SK-N-SH (cell line): ENCODE measurements at regions not wholly inside any gene's neighbourhood (a gene's known extent, or its start where the extent isn't known, plus 50 kb on each side); places are given as distances from the start of the nearest gene placed in this dataset.

ENCODE experiments used
- CTCF ChIA-PET: fragments of 300-600, 350-600 bp; formaldehyde crosslinking; extraction: SDS; loops from one replicate; lab custom pipeline; 2021; lab: Yijun Ruan, JAX
- POLR2A ChIA-PET: fragments of 350-600 bp; sonication (Branson Sonifier 250); formaldehyde crosslinking; extraction: SDS; loops from one replicate; lab custom pipeline; 2020; ENCODE audit warnings: antibody characterized with exemption, inconsistent platforms; lab: Yijun Ruan, JAX
- DNase-seq: peaks from one replicate; pipeline ENCODE4 v3.0.0; 2012
- H2AFZ ChIP-seq: fragments of 200-600 bp; sonication (generic); 2 replicates; pipeline ENCODE4 v1.8.1; 2016; ENCODE audit warnings: antibody characterized with exemption, mild to moderate bottlenecking, low read depth
- H3F3A ChIP-seq: fragments of 200-600 bp; sonication (generic); replicated peaks from 2 replicates; pipeline ENCODE3; 2016; ENCODE audit warnings: antibody characterized with exemption, mild to moderate bottlenecking; ENCODE audit not compliant: insufficient read depth
- H3K27ac ChIP-seq, 2 experiments: fragments of 200-500 bp in 1 of 2; fragments of 200-600 bp in 1 of 2; sonication (Bioruptor generic) in 1 of 2; sonication (generic), shearing (Covaris generic) in 1 of 2; 2 replicates each; pipeline versions ENCODE4 v1.5.1 to v1.6.1; 2014 to 2016; ENCODE audit warnings: low read depth in 2 of 2, inconsistent platforms in 1 of 2, low read length in 1 of 2, mild to moderate bottlenecking in 1 of 2, mixed read lengths in 1 of 2
- H3K27me3 ChIP-seq: fragments of 200-600 bp; sonication (generic), shearing (Covaris generic); 2 replicates; pipeline ENCODE4 v1.6.1; 2016; ENCODE audit warnings: mixed run types; ENCODE audit not compliant: insufficient read depth
- H3K36me3 ChIP-seq, 2 experiments: fragments of 200-500 bp in 1 of 2; fragments of 200-600 bp in 1 of 2; sonication (Bioruptor generic) in 1 of 2; sonication (generic) in 1 of 2; replicated peaks in 1 of 2; 2 replicates each; pipeline versions ENCODE3 to v1.5.1; 2014 to 2016; ENCODE audit warnings: low read length in 1 of 2, mild to moderate bottlenecking in 1 of 2; ENCODE audit not compliant: insufficient read depth in 2 of 2, control insufficient read depth in 1 of 2
- H3K4me1 ChIP-seq, 2 experiments: fragments of 200-500 bp in 1 of 2; fragments of 200-600 bp in 1 of 2; sonication (Bioruptor generic) in 1 of 2; sonication (generic), shearing (Covaris generic) in 1 of 2; 2 replicates each; pipeline versions ENCODE4 v1.5.1 to v1.6.1; 2014 to 2016; ENCODE audit warnings: low read depth in 1 of 2, low read length in 1 of 2, mixed run types in 1 of 2; ENCODE audit not compliant: insufficient read depth in 2 of 2, control insufficient read depth in 1 of 2
- H3K4me2 ChIP-seq: fragments of 200-600 bp; sonication (generic), shearing (Covaris generic); 2 replicates; pipeline ENCODE4 v1.6.1; 2017; ENCODE audit warnings: mixed run types
- H3K4me3 ChIP-seq, 2 experiments: fragments of 200-500 bp in 1 of 2; fragments of 200-600 bp in 1 of 2; sonication (Bioruptor generic) in 1 of 2; sonication (generic), shearing (Covaris generic) in 1 of 2; 2 replicates each; pipeline versions ENCODE4 v1.5.1 to v1.8.1; 2014 to 2016; ENCODE audit warnings: low read depth in 2 of 2, inconsistent platforms in 1 of 2, low read length in 1 of 2, mild to moderate bottlenecking in 1 of 2, mixed read lengths in 1 of 2, moderate library complexity in 1 of 2
- H3K79me2 ChIP-seq: fragments of 200-600 bp; sonication (generic); 2 replicates; pipeline ENCODE4 v1.8.1; 2017; ENCODE audit warnings: mild to moderate bottlenecking; ENCODE audit not compliant: insufficient read depth
- H3K9ac ChIP-seq: fragments of 200-600 bp; sonication (generic); 2 replicates; pipeline ENCODE4 v1.6.1; 2017; ENCODE audit warnings: mixed run types
- H3K9me2 ChIP-seq: fragments of 200-600 bp; sonication (generic); 2 replicates; pipeline ENCODE4 v1.6.1; 2017; ENCODE audit warnings: mixed run types
- H3K9me3 ChIP-seq: fragments of 200-600 bp; sonication (generic); 2 replicates; pipeline ENCODE4 v1.6.1; 2017; ENCODE audit warnings: mixed run types, mild to moderate bottlenecking, moderate library complexity
- H4K20me1 ChIP-seq: fragments of 200-600 bp; sonication (generic); 2 replicates; pipeline ENCODE4 v1.6.1; 2017; ENCODE audit warnings: mild to moderate bottlenecking, mixed run types; ENCODE audit not compliant: insufficient read depth
- EP300 ChIP-seq, 2 experiments: IDR thresholded peaks; 2 replicates each; pipeline versions ENCODE4 v1.4.0 to v1.6.1; 2012; ENCODE audit warnings: borderline replicate concordance in 1 of 2, low read depth in 1 of 2, low read length in 1 of 2
- EZH2phosphoT487 ChIP-seq: fragments of 200-600 bp; sonication (generic); IDR thresholded peaks from 2 replicates; pipeline ENCODE4 v1.6.1; 2017; ENCODE audit warnings: low read depth, mixed run types, mild to moderate bottlenecking, antibody characterized with exemption, moderate library complexity, borderline replicate concordance
- FOSL2 ChIP-seq: IDR thresholded peaks from 2 replicates; pipeline ENCODE4 v1.4.0; 2012; ENCODE audit warnings: low read depth, mild to moderate bottlenecking, moderate library complexity, borderline replicate concordance
- FOXJ3 ChIP-seq: sonication (generic); formaldehyde crosslinking; IDR thresholded peaks from 2 replicates; pipeline ENCODE4 v1.5.1; 2020; ENCODE audit warnings: mild to moderate bottlenecking, missing genetic modification reagents
- GATA2 ChIP-seq: sonication (generic); formaldehyde crosslinking; IDR thresholded peaks from 2 replicates; pipeline ENCODE4 v1.5.0; 2020; ENCODE audit warnings: mild to moderate bottlenecking, missing genetic modification reagents
- JUND ChIP-seq: IDR thresholded peaks from 2 replicates; pipeline ENCODE4 v1.4.0; 2012
- MEF2A ChIP-seq: IDR thresholded peaks from 2 replicates; pipeline ENCODE4 v1.4.0; 2012; ENCODE audit warnings: low read depth, borderline replicate concordance
- MXI1 ChIP-seq: IDR thresholded peaks from 2 replicates; pipeline ENCODE4 v1.6.1; 2012; ENCODE audit warnings: mild to moderate bottlenecking, low read depth, low read length, improper control_type of control experiment
- NFIC ChIP-seq: IDR thresholded peaks from 2 replicates; pipeline ENCODE4 v1.4.0; 2012; ENCODE audit warnings: borderline replicate concordance
- NRF1 ChIP-seq: IDR thresholded peaks from 2 replicates; pipeline ENCODE4 v1.6.1; 2012; ENCODE audit warnings: low read depth, mild to moderate bottlenecking, low read length
- POLR2AphosphoS5 ChIP-seq: IDR thresholded peaks from 2 replicates; pipeline ENCODE4 v1.6.1; 2012; ENCODE audit warnings: low read depth, low read length
- RCOR1 ChIP-seq: fragments of 150-350 bp; IDR thresholded peaks from 2 replicates; pipeline ENCODE4 v1.6.1; 2017; ENCODE audit warnings: antibody characterized with exemption, low read length
- SIN3A ChIP-seq: IDR thresholded peaks from 2 replicates; pipeline ENCODE4 v1.6.1; 2012; ENCODE audit warnings: low read depth, mild to moderate bottlenecking, low read length, moderate library complexity, borderline replicate concordance
- TCF12 ChIP-seq: IDR thresholded peaks from 2 replicates; pipeline ENCODE4 v1.4.0; 2012
- WGBS: methylation state at CpG from one replicate; pipeline ENCODE4 v1.1.6; 2017; ENCODE audit warnings: low lambda C conversion rate; 5-methylcytosine and 5-hydroxymethylcytosine counted together
- TF ChIP-seq, protein P1 (sequence below): fragments of 200-600 bp; sonication (generic); IDR thresholded peaks from 2 replicates; pipeline ENCODE4 v1.6.1; 2017; ENCODE audit warnings: antibody characterized with exemption, mild to moderate bottlenecking, moderate library complexity
- TF ChIP-seq, protein P2 (sequence below): IDR thresholded peaks from 2 replicates; pipeline ENCODE4 v1.4.0; 2012; ENCODE audit warnings: low read depth
- TF ChIP-seq, protein P3 (sequence below): IDR thresholded peaks from 2 replicates; pipeline ENCODE4; 2012
- TF ChIP-seq, protein P4 (sequence below): fragments of 150-350 bp; IDR thresholded peaks from 2 replicates; pipeline ENCODE4 v1.6.1; 2017; ENCODE audit warnings: antibody characterized with exemption, low read length, low read depth, borderline replicate concordance
- TF ChIP-seq, protein P5 (sequence below): IDR thresholded peaks from 2 replicates; pipeline ENCODE4 v1.4.0; 2012; ENCODE audit warnings: low read depth, borderline replicate concordance

DNA sequence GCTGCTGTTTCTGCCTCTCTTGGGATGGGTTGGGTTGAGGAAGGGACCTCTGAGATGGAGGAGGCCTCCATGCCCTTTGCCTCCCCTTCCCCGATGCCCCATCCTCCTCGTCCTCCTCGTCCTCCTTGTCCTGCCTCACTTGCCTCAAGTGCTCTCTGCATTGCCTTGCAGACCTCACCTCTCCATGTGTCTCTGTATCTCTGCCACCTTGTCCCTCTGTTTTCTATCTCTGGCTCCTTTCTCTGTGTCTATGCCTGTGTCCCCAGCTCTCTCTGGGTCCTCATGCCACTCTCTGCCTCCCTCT lies 87.5 kb downstream of the MCFD2 start (continued):
- TF ChIP-seq, protein P1, sequence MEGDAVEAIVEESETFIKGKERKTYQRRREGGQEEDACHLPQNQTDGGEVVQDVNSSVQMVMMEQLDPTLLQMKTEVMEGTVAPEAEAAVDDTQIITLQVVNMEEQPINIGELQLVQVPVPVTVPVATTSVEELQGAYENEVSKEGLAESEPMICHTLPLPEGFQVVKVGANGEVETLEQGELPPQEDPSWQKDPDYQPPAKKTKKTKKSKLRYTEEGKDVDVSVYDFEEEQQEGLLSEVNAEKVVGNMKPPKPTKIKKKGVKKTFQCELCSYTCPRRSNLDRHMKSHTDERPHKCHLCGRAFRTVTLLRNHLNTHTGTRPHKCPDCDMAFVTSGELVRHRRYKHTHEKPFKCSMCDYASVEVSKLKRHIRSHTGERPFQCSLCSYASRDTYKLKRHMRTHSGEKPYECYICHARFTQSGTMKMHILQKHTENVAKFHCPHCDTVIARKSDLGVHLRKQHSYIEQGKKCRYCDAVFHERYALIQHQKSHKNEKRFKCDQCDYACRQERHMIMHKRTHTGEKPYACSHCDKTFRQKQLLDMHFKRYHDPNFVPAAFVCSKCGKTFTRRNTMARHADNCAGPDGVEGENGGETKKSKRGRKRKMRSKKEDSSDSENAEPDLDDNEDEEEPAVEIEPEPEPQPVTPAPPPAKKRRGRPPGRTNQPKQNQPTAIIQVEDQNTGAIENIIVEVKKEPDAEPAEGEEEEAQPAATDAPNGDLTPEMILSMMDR, result no peak

DNA sequence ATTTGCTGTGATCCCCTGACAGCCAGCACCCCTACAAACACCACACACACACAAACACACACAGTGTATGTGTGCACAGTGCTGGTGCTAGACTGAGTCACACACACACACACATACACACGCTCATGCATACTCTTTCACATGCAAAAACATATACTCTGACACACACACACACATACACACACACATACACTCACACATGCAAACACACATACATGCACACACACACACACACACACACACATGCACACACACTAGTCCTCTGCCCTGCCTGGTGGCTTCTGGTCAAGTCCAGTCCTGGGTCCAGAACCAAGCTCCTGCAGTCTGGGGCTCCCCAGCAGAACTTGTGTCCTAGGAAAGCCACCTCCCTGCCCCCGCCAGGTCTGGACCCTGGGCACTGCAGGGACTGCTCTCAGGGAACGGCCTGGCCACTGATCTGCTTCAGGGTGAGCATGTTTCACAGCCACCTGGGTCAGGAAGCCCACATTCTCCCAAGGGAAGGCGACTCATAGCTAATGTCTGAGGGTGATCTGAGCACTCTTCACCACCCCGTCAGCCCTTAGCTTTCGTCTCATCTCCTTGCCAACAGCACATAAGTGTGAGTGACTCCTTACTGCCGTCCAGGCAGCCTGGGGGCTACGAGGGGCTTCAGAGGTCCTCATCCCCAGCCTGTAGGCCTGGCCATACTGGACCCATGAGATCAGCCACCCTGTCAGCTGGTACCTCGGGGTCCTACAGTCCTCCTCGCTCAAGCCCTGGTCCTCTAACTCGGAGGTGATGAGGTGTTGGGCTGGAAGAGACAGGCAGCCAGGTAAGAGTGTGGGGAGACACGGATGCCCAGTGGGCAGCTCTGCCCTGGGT lies 88.1 kb downstream of the MCFD2 start:
- Histone ChIP-seq H3K79me2 (no peaks in the 10 kb centered on the region), H3K4me1 (no peaks in the 10 kb centered on the region; a peak in 1 of 4 replicates)
- TF ChIP-seq RCOR1 (no peak), GATA2 (CRISPR knock-in tag) (no peak), EZH2phosphoT487 (no peak), NFIC (no peak), NRF1 (no peak), POLR2AphosphoS5 (no peak), FOXJ3 (CRISPR knock-in tag) (no peak), JUND (no peak), FOSL2 (no peak), MEF2A (no peak), MXI1 (no peak), EP300 (IDR thresholded peaks at IDR 0.05; ENCODE audit: borderline replicate concordance in 1 of 2, low read depth in 1 of 2, low read length in 1 of 2) (no peak), SIN3A (no peak), TCF12 (no peak)
- TF ChIP-seq, protein P1, result no peak
- TF ChIP-seq, protein P2, sequence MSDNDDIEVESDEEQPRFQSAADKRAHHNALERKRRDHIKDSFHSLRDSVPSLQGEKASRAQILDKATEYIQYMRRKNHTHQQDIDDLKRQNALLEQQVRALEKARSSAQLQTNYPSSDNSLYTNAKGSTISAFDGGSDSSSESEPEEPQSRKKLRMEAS, result no peak
- TF ChIP-seq, protein P3, sequence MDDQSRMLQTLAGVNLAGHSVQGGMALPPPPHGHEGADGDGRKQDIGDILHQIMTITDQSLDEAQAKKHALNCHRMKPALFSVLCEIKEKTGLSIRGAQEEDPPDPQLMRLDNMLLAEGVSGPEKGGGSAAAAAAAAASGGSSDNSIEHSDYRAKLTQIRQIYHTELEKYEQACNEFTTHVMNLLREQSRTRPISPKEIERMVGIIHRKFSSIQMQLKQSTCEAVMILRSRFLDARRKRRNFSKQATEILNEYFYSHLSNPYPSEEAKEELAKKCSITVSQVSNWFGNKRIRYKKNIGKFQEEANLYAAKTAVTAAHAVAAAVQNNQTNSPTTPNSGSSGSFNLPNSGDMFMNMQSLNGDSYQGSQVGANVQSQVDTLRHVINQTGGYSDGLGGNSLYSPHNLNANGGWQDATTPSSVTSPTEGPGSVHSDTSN, result no peak
- TF ChIP-seq, protein P4, sequence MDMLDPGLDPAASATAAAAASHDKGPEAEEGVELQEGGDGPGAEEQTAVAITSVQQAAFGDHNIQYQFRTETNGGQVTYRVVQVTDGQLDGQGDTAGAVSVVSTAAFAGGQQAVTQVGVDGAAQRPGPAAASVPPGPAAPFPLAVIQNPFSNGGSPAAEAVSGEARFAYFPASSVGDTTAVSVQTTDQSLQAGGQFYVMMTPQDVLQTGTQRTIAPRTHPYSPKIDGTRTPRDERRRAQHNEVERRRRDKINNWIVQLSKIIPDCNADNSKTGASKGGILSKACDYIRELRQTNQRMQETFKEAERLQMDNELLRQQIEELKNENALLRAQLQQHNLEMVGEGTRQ, result no peak
- TF ChIP-seq, protein P5, sequence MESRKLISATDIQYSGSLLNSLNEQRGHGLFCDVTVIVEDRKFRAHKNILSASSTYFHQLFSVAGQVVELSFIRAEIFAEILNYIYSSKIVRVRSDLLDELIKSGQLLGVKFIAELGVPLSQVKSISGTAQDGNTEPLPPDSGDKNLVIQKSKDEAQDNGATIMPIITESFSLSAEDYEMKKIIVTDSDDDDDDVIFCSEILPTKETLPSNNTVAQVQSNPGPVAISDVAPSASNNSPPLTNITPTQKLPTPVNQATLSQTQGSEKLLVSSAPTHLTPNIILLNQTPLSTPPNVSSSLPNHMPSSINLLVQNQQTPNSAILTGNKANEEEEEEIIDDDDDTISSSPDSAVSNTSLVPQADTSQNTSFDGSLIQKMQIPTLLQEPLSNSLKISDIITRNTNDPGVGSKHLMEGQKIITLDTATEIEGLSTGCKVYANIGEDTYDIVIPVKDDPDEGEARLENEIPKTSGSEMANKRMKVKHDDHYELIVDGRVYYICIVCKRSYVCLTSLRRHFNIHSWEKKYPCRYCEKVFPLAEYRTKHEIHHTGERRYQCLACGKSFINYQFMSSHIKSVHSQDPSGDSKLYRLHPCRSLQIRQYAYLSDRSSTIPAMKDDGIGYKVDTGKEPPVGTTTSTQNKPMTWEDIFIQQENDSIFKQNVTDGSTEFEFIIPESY, result no peak
- TF ChIP-seq, all 33 proteins: peak for 0
- no peak overlapping the region for H3K4me2 ChIP-seq
- H3K27me3 ChIP-seq, result no peaks in the 10 kb centered on the region
- POLR2A ChIA-PET, result no interaction called here
- no peaks in the 10 kb centered on the region for H3K36me3 ChIP-seq
- no peak overlapping the region for H3K4me3 ChIP-seq
- no peak overlapping the region for H3K27ac ChIP-seq
- no peak for DNase-seq
- H2AFZ ChIP-seq, result no peak overlapping the region
- H3F3A ChIP-seq, result no peaks in the 10 kb centered on the region
- no peak overlapping the region for H3K9ac ChIP-seq
- CTCF ChIA-PET, result interaction anchor here (0.5 to 1.6 kb wide), 4 partner anchors 10 to 13 kb away, joined by 3 to 4 read pairs (median 4); no protein-coding TSS in a partner anchor
- no peaks in the 10 kb centered on the region for H3K9me3 ChIP-seq
- no peaks in the 10 kb centered on the region for H4K20me1 ChIP-seq
- WGBS, result 88% methylated on average over 11 of the region's 12 CpGs
- no peaks in the 10 kb centered on the region for H3K9me2 ChIP-seq
